Stimulated activated CD8-positive, alpha-beta memory T cell treated with anti-CD3 and anti-CD28 coated beads, Interleukin-2, amount 100 ng/mL, for 1 hour (primary cell): ENCODE measurements at regions not wholly inside any gene's neighbourhood (a gene's known extent, or its start where the extent isn't known, plus 50 kb on each side); places are given as distances from the start of the nearest gene placed in this dataset.
"Not testable (repeated sequence)": the region's sequence is repeated elsewhere in the genome, so short reads cannot be mapped to it uniquely, and the experiment has no call there.

Experiments
- DNase-seq, 2 donors: peaks; one replicate each; pipeline ENCODE4 v3.0.0-alpha.2; 2020; ENCODE audit warnings: low read depth in 2 of 2

- no peak for DNase-seq
Observed at GRCh38 chrX:148265829-148266228, 234.6 kb upstream of the AFF2 start.

- no peak for DNase-seq
Observed at GRCh38 chrX:148268673-148269072, 231.7 kb upstream of the AFF2 start.

GRCh38 chrX:148269513-148269912 lies 230.9 kb upstream of the AFF2 start:
- no peak for DNase-seq

GRCh38 chrX:148270499-148270898 lies 229.9 kb upstream of the AFF2 start:
- DNase-seq = no peak

- DNase-seq = no peak
Observed at GRCh38 chrX:148271263-148271662, 229.2 kb upstream of the AFF2 start.

GRCh38 chrX:148281920-148282319 lies 218.5 kb upstream of the AFF2 start:
- DNase-seq = no peak

- DNase-seq = no peak
Observed at GRCh38 chrX:148282504-148282903, 217.9 kb upstream of the AFF2 start.

GRCh38 chrX:148284056-148284455 lies 216.4 kb upstream of the AFF2 start:
- no peak for DNase-seq

GRCh38 chrX:148284821-148285220 lies 215.6 kb upstream of the AFF2 start:
- DNase-seq = no peak

- no peak for DNase-seq
Observed at GRCh38 chrX:148288451-148288850, 212.0 kb upstream of the AFF2 start.

- no peak for DNase-seq
Observed at GRCh38 chrX:148290041-148290440, 210.4 kb upstream of the AFF2 start.

- DNase-seq = no peak
Observed at GRCh38 chrX:148290931-148291330, 209.5 kb upstream of the AFF2 start.

- DNase-seq = no peak
Observed at GRCh38 chrX:148298737-148299136, 201.7 kb upstream of the AFF2 start.

- DNase-seq = not testable (repeated sequence)
Observed at GRCh38 chrX:148305214-148305613, 195.2 kb upstream of the AFF2 start.

- DNase-seq = no peak
Observed at GRCh38 chrX:148309413-148309812, 191.0 kb upstream of the AFF2 start.

GRCh38 chrX:148310426-148311165 lies 189.8 kb upstream of the AFF2 start:
- peak in 1 of 2 donors; percentile 13 for DNase-seq

- DNase-seq = no peak
Observed at GRCh38 chrX:148311544-148311943, 188.9 kb upstream of the AFF2 start.

- DNase-seq = no peak
Observed at GRCh38 chrX:148314876-148315275, 185.5 kb upstream of the AFF2 start.

- no peak for DNase-seq
Observed at GRCh38 chrX:148316446-148316845, 184.0 kb upstream of the AFF2 start.

- DNase-seq = no peak
Observed at GRCh38 chrX:148322906-148323305, 177.5 kb upstream of the AFF2 start.

- no peak for DNase-seq
Observed at GRCh38 chrX:148333989-148334388, 166.4 kb upstream of the AFF2 start.

- no peak for DNase-seq
Observed at GRCh38 chrX:148337873-148338272, 162.5 kb upstream of the AFF2 start.

GRCh38 chrX:148354916-148355315 lies 145.5 kb upstream of the AFF2 start:
- DNase-seq = no peak

GRCh38 chrX:148361641-148362040 lies 138.8 kb upstream of the AFF2 start:
- DNase-seq = no peak
